Activated CD4-positive, alpha-beta T cell treated with anti-CD3 and anti-CD28 coated beads, Interleukin-2, amount 50 U/mL, for 16 hours (primary cell): ENCODE measurements at regions not wholly inside any gene's neighbourhood (a gene's known extent, or its start where the extent isn't known, plus 50 kb on each side); places are given as distances from the start of the nearest gene placed in this dataset.

Experiments used
- DNase-seq: peaks from one replicate; pipeline ENCODE4 v3.0.0-alpha.2; 2020

- no peak for DNase-seq
Measured at GRCh38 chr2:506866-507265, 170.3 kb downstream of the TMEM18 start.

- DNase-seq: no peak
Measured at GRCh38 chr2:506451-506850, 170.8 kb downstream of the TMEM18 start.

GRCh38 chr2:505941-506340 lies 171.3 kb downstream of the TMEM18 start:
- no peak for DNase-seq

GRCh38 chr2:503288-503999 lies 173.8 kb downstream of the TMEM18 start:
- no peak for DNase-seq

- no peak for DNase-seq
Measured at GRCh38 chr2:502831-503230, 174.4 kb downstream of the TMEM18 start.

GRCh38 chr2:501667-502066 lies 175.5 kb downstream of the TMEM18 start:
- no peak for DNase-seq

GRCh38 chr2:501130-501529 lies 176.1 kb downstream of the TMEM18 start:
- DNase-seq: no peak

GRCh38 chr2:499726-500125 lies 177.5 kb downstream of the TMEM18 start:
- no peak for DNase-seq

GRCh38 chr2:498493-499178 lies 178.6 kb downstream of the TMEM18 start:
- no peak for DNase-seq

GRCh38 chr2:497770-498492 lies 179.3 kb downstream of the TMEM18 start:
- no peak for DNase-seq

- no peak for DNase-seq
Measured at GRCh38 chr2:496729-497128, 180.5 kb downstream of the TMEM18 start.

- DNase-seq: no peak
Measured at GRCh38 chr2:495745-496275, 181.4 kb downstream of the TMEM18 start.

GRCh38 chr2:494853-495252 lies 182.4 kb downstream of the TMEM18 start:
- no peak for DNase-seq

GRCh38 chr2:493228-493627 lies 184.0 kb downstream of the TMEM18 start:
- DNase-seq: no peak

GRCh38 chr2:492178-492577 lies 185.0 kb downstream of the TMEM18 start:
- no peak for DNase-seq

GRCh38 chr2:489838-490237 lies 187.4 kb downstream of the TMEM18 start:
- no peak for DNase-seq

- DNase-seq: no peak
Measured at GRCh38 chr2:489084-489483, 188.1 kb downstream of the TMEM18 start.

GRCh38 chr2:487186-488079 lies 189.8 kb downstream of the TMEM18 start:
- no peak for DNase-seq

- DNase-seq: no peak
Measured at GRCh38 chr2:486371-486770, 190.8 kb downstream of the TMEM18 start.

- no peak for DNase-seq
Measured at GRCh38 chr2:481388-481787, 193.5 kb upstream of the ALKAL2 start.

GRCh38 chr2:479490-480176 lies 191.7 kb upstream of the ALKAL2 start:
- DNase-seq: no peak

- no peak for DNase-seq
Measured at GRCh38 chr2:479031-479430, 191.1 kb upstream of the ALKAL2 start.
